ENCODE measurements at regions not wholly inside any gene's neighbourhood (a gene's known extent, or its start where the extent isn't known, plus 50 kb on each side); places are given as distances from the start of the nearest gene placed in this dataset.

DNA sequence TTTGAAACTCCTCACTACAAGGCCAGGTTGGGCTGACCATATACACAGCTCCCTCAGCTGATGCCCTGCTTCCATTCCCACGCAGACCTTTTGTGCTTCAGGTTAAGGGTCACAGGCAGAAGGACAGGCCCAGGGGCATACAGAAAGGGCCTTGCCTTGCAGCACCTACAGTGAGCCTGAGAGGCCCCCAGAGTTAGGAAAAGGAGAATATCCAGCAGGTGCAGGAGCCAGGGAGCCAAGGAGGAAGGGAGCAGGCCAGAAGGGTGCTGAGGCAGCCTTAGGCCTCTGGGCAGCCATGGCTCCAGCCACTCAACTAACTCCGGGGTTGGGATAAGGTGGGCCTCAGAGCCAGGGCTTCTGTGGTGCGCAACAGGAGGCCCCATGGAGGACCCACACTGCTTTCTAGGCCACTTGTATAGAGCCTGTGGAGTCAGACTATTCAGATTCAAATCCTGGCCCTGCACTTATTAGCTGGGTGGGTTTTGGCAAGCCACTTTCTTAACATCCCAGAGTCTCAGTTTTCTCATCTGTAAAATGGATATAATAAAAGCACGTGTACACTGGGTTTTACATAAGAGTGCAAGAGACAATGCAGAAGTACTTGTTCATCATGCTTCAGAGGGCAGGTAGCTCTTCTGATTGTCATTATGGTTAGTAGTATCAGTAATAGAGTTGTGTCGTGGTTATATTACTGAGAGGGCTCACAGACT, 214.6 kb upstream of the HAAO start:
- TF ChIP-seq, protein P1, sequence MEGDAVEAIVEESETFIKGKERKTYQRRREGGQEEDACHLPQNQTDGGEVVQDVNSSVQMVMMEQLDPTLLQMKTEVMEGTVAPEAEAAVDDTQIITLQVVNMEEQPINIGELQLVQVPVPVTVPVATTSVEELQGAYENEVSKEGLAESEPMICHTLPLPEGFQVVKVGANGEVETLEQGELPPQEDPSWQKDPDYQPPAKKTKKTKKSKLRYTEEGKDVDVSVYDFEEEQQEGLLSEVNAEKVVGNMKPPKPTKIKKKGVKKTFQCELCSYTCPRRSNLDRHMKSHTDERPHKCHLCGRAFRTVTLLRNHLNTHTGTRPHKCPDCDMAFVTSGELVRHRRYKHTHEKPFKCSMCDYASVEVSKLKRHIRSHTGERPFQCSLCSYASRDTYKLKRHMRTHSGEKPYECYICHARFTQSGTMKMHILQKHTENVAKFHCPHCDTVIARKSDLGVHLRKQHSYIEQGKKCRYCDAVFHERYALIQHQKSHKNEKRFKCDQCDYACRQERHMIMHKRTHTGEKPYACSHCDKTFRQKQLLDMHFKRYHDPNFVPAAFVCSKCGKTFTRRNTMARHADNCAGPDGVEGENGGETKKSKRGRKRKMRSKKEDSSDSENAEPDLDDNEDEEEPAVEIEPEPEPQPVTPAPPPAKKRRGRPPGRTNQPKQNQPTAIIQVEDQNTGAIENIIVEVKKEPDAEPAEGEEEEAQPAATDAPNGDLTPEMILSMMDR (conservative IDR thresholded peaks at IDR 0.05) = no peak
- no peak for TF ChIP-seq EZH2 (IDR thresholded peaks at IDR 0.05; ENCODE audit: low read depth)

Data from PC-9 (cell line).